ENCODE measurements at regions not wholly inside any gene's neighbourhood (a gene's known extent, or its start where the extent isn't known, plus 50 kb on each side); places are given as distances from the start of the nearest gene placed in this dataset.

GRCh38 chr13:104450006-104450405 lies 1383.8 kb upstream of the SLC10A2 start (continued):
- TF ChIP-seq, protein P1, sequence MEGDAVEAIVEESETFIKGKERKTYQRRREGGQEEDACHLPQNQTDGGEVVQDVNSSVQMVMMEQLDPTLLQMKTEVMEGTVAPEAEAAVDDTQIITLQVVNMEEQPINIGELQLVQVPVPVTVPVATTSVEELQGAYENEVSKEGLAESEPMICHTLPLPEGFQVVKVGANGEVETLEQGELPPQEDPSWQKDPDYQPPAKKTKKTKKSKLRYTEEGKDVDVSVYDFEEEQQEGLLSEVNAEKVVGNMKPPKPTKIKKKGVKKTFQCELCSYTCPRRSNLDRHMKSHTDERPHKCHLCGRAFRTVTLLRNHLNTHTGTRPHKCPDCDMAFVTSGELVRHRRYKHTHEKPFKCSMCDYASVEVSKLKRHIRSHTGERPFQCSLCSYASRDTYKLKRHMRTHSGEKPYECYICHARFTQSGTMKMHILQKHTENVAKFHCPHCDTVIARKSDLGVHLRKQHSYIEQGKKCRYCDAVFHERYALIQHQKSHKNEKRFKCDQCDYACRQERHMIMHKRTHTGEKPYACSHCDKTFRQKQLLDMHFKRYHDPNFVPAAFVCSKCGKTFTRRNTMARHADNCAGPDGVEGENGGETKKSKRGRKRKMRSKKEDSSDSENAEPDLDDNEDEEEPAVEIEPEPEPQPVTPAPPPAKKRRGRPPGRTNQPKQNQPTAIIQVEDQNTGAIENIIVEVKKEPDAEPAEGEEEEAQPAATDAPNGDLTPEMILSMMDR (conservative IDR thresholded peaks at IDR 0.05; ENCODE audit: low read depth in 2 of 2), result no peak
- TF ChIP-seq JUNB (IDR thresholded peaks at IDR 0.05; ENCODE audit: unreplicated experiment) (no peak), POLR2AphosphoS5 (IDR thresholded peaks at IDR 0.05; ENCODE audit: low read depth) (no peak), EZH2 (IDR thresholded peaks at IDR 0.05; ENCODE audit: low read depth, unreplicated experiment) (no peak)
- TF ChIP-seq, protein P2, sequence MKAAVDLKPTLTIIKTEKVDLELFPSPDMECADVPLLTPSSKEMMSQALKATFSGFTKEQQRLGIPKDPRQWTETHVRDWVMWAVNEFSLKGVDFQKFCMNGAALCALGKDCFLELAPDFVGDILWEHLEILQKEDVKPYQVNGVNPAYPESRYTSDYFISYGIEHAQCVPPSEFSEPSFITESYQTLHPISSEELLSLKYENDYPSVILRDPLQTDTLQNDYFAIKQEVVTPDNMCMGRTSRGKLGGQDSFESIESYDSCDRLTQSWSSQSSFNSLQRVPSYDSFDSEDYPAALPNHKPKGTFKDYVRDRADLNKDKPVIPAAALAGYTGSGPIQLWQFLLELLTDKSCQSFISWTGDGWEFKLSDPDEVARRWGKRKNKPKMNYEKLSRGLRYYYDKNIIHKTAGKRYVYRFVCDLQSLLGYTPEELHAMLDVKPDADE (IDR thresholded peaks at IDR 0.05), result no peak

DNA sequence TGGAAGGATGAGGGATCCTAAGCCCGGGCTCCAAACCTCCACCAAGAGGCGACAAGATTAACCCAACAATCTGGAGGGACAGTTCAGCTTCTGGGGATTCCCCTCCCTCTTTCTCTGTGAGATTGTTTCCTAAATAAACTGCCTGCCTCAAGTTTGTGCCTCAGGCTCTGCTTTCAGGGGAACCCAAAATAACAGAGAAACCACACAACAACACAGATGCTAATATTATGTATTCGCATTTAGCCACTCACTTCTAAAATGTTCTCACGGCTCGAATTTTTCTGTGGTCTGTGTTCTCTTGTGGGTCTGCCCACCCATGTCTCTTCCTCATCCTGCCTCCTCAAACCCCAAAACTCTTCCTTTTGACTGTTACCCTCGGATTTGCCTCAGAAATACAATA lies 1381.1 kb upstream of the SLC10A2 start:
- Histone ChIP-seq H4K20me1 (replicated peaks; ENCODE audit: insufficient read depth) (no peaks in the 10 kb centered on the region), H3K79me2 (replicated peaks; ENCODE audit: insufficient read depth) (no peaks in the 10 kb centered on the region), H3F3A (replicated peaks; ENCODE audit: low read depth) (no peaks in the 10 kb centered on the region), H3K27me3 (ENCODE audit: insufficient read depth) (no peaks in the 10 kb centered on the region), H3K9me2 (ENCODE audit: insufficient read depth) (0 out of 2 replicates have a peak, but pooled peaks cover 4% of the 10 kb centered on the region), H3K27ac (ENCODE audit: low read depth) (no peak overlapping the region), H3K4me2 (no peak overlapping the region), H2AFZ (peak overlapping the region; percentile 88), H3K4me1 (ENCODE audit: insufficient read depth) (no peaks in the 10 kb centered on the region; the same call in 1 of the 2 replicates), H3K36me3 (ENCODE audit: insufficient read depth) (no peaks in the 10 kb centered on the region), H3K4me3 (no peak overlapping the region)
- Mint-ChIP-seq H3K27ac (no peak overlapping the region), H3K36me3 (ENCODE audit: low read depth) (peaks cover 8% of the 10 kb centered on the region; the same call in 2 of the 3 replicates), H3K27me3 (ENCODE audit: insufficient read depth, low read depth, poor library complexity) (peaks cover 2% of the 10 kb centered on the region), H3K9me3 (peaks cover 9% of the 10 kb centered on the region), H3K4me1 (peaks cover 5% of the 10 kb centered on the region; the same call in 2 of the 3 replicates), H3K4me3 (no peak overlapping the region)
- no peak for DNase-seq (ENCODE audit: low spot score)
- ATAC-seq, result no peak; the same call in 2 of the 3 replicates
- TF ChIP-seq EZH2 (IDR thresholded peaks at IDR 0.05; ENCODE audit: low read depth, unreplicated experiment) (no peak), STAT1 (IDR thresholded peaks at IDR 0.05; ENCODE audit: unreplicated experiment) (no peak), EZH2phosphoT487 (IDR thresholded peaks at IDR 0.05; ENCODE audit: unreplicated experiment) (no peak), ZNF331 (CRISPR knock-in tag; IDR thresholded peaks at IDR 0.05; ENCODE audit: low read depth) (no peak), NANOG (IDR thresholded peaks at IDR 0.05; ENCODE audit: borderline replicate concordance) (no peak), JUNB (IDR thresholded peaks at IDR 0.05; ENCODE audit: unreplicated experiment) (no peak), CREB1 (CRISPR knock-in tag; IDR thresholded peaks at IDR 0.05; ENCODE audit: low read depth) (no peak), ZNF114 (CRISPR knock-in tag; IDR thresholded peaks at IDR 0.05) (no peak)
- TF ChIP-seq, protein P2 (IDR thresholded peaks at IDR 0.05), result no peak
- TF ChIP-seq, protein P1 (conservative IDR thresholded peaks at IDR 0.05; ENCODE audit: low read depth in 2 of 2), result no peak
- TF ChIP-seq, protein P3, sequence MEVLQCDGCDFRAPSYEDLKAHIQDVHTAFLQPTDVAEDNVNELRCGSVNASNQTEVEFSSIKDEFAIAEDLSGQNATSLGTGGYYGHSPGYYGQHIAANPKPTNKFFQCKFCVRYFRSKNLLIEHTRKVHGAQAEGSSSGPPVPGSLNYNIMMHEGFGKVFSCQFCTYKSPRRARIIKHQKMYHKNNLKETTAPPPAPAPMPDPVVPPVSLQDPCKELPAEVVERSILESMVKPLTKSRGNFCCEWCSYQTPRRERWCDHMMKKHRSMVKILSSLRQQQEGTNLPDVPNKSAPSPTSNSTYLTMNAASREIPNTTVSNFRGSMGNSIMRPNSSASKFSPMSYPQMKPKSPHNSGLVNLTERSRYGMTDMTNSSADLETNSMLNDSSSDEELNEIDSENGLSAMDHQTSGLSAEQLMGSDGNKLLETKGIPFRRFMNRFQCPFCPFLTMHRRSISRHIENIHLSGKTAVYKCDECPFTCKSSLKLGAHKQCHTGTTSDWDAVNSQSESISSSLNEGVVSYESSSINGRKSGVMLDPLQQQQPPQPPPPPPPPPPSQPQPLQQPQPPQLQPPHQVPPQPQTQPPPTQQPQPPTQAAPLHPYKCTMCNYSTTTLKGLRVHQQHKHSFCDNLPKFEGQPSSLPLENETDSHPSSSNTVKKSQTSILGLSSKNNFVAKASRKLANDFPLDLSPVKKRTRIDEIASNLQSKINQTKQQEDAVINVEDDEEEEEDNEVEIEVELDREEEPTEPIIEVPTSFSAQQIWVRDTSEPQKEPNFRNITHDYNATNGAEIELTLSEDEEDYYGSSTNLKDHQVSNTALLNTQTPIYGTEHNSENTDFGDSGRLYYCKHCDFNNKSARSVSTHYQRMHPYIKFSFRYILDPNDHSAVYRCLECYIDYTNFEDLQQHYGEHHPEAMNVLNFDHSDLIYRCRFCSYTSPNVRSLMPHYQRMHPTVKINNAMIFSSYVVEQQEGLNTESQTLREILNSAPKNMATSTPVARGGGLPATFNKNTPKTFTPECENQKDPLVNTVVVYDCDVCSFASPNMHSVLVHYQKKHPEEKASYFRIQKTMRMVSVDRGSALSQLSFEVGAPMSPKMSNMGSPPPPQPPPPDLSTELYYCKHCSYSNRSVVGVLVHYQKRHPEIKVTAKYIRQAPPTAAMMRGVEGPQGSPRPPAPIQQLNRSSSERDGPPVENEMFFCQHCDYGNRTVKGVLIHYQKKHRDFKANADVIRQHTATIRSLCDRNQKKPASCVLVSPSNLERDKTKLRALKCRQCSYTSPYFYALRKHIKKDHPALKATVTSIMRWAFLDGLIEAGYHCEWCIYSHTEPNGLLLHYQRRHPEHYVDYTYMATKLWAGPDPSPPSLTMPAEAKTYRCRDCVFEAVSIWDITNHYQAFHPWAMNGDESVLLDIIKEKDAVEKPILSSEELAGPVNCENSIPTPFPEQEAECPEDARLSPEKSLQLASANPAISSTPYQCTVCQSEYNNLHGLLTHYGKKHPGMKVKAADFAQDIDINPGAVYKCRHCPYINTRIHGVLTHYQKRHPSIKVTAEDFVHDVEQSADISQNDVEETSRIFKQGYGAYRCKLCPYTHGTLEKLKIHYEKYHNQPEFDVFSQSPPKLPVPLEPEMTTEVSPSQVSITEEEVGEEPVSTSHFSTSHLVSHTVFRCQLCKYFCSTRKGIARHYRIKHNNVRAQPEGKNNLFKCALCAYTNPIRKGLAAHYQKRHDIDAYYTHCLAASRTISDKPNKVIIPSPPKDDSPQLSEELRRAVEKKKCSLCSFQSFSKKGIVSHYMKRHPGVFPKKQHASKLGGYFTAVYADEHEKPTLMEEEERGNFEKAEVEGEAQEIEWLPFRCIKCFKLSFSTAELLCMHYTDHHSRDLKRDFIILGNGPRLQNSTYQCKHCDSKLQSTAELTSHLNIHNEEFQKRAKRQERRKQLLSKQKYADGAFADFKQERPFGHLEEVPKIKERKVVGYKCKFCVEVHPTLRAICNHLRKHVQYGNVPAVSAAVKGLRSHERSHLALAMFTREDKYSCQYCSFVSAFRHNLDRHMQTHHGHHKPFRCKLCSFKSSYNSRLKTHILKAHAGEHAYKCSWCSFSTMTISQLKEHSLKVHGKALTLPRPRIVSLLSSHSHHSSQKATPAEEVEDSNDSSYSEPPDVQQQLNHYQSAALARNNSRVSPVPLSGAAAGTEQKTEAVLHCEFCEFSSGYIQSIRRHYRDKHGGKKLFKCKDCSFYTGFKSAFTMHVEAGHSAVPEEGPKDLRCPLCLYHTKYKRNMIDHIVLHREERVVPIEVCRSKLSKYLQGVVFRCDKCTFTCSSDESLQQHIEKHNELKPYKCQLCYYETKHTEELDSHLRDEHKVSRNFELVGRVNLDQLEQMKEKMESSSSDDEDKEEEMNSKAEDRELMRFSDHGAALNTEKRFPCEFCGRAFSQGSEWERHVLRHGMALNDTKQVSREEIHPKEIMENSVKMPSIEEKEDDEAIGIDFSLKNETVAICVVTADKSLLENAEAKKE (CRISPR knock-in tag; IDR thresholded peaks at IDR 0.05), result no peak

All from GM23338 (cell line).